ENCODE measurements at regions not wholly inside any gene's neighbourhood (a gene's known extent, or its start where the extent isn't known, plus 50 kb on each side); places are given as distances from the start of the nearest gene placed in this dataset.

- DNase-seq (ENCODE audit: low read depth in 2 of 3, low spot score in 1 of 3), result peak in 1 of 3 donors; percentile 15
Measured at GRCh38 chr1:38344716-38345115, 298.1 kb upstream of the POU3F1 start.

- DNase-seq (ENCODE audit: low read depth in 2 of 3, low spot score in 1 of 3), result no peak
Measured at GRCh38 chr1:38341694-38342093, 295.1 kb upstream of the POU3F1 start.

GRCh38 chr1:38340409-38340808, 293.8 kb upstream of the POU3F1 start:
- DNase-seq (ENCODE audit: low read depth in 2 of 3, low spot score in 1 of 3), result no peak

GRCh38 chr1:38337711-38338110, 291.1 kb upstream of the POU3F1 start:
- DNase-seq (ENCODE audit: low read depth in 2 of 3, low spot score in 1 of 3), result no peak

GRCh38 chr1:38336961-38337360, 290.4 kb upstream of the POU3F1 start:
- DNase-seq (ENCODE audit: low read depth in 2 of 3, low spot score in 1 of 3), result no peak

GRCh38 chr1:38336301-38336923, 289.8 kb upstream of the POU3F1 start:
- DNase-seq (ENCODE audit: low read depth in 2 of 3, low spot score in 1 of 3), result no peak

GRCh38 chr1:38334930-38335592, 288.5 kb upstream of the POU3F1 start:
- peak in 1 of 3 donors; percentile 4 for DNase-seq (ENCODE audit: low read depth in 2 of 3, low spot score in 1 of 3)

- no peak for DNase-seq (ENCODE audit: low read depth in 2 of 3, low spot score in 1 of 3)
Measured at GRCh38 chr1:38332649-38333310, 286.2 kb upstream of the POU3F1 start.

- no peak for DNase-seq (ENCODE audit: low read depth in 2 of 3, low spot score in 1 of 3)
Measured at GRCh38 chr1:38331496-38332210, 285.1 kb upstream of the POU3F1 start.

- no peak for DNase-seq (ENCODE audit: low read depth in 2 of 3, low spot score in 1 of 3)
Measured at GRCh38 chr1:38330799-38331198, 284.2 kb upstream of the POU3F1 start.

GRCh38 chr1:38329644-38330043, 283.1 kb upstream of the POU3F1 start:
- DNase-seq (ENCODE audit: low read depth in 2 of 3, low spot score in 1 of 3), result no peak

GRCh38 chr1:38328278-38329035, 281.9 kb upstream of the POU3F1 start:
- no peak for DNase-seq (ENCODE audit: low read depth in 2 of 3, low spot score in 1 of 3)

- no peak for DNase-seq (ENCODE audit: low read depth in 2 of 3, low spot score in 1 of 3)
Measured at GRCh38 chr1:38327559-38327973, 281.0 kb upstream of the POU3F1 start.

- DNase-seq (ENCODE audit: low read depth in 2 of 3, low spot score in 1 of 3), result no peak
Measured at GRCh38 chr1:38326856-38327255, 280.3 kb upstream of the POU3F1 start.

GRCh38 chr1:38326135-38326534, 279.5 kb upstream of the POU3F1 start:
- DNase-seq (ENCODE audit: low read depth in 2 of 3, low spot score in 1 of 3), result no peak

GRCh38 chr1:38312753-38313152, 266.2 kb upstream of the POU3F1 start:
- DNase-seq (ENCODE audit: low read depth in 2 of 3, low spot score in 1 of 3), result no peak

GRCh38 chr1:38310079-38310478, 263.5 kb upstream of the POU3F1 start:
- DNase-seq (ENCODE audit: low read depth in 2 of 3, low spot score in 1 of 3), result no peak

GRCh38 chr1:38308780-38309179, 262.2 kb upstream of the POU3F1 start:
- DNase-seq (ENCODE audit: low read depth in 2 of 3, low spot score in 1 of 3), result no peak

GRCh38 chr1:38305666-38306065, 259.1 kb upstream of the POU3F1 start:
- no peak for DNase-seq (ENCODE audit: low read depth in 2 of 3, low spot score in 1 of 3)

GRCh38 chr1:38303843-38304242, 257.2 kb upstream of the POU3F1 start:
- DNase-seq (ENCODE audit: low read depth in 2 of 3, low spot score in 1 of 3), result no peak

- no peak for DNase-seq (ENCODE audit: low read depth in 2 of 3, low spot score in 1 of 3)
Measured at GRCh38 chr1:38301040-38301439, 254.4 kb upstream of the POU3F1 start.

Measured in stimulated activated CD4-positive, alpha-beta T cell treated with anti-CD3 and anti-CD28 coated beads, Interleukin-12 subunit alpha, Interleukin-12 subunit beta, amount 100 ng/mL, for 48 hours (primary cell).